ENCODE measurements at regions not wholly inside any gene's neighbourhood (a gene's known extent, or its start where the extent isn't known, plus 50 kb on each side); places are given as distances from the start of the nearest gene placed in this dataset.

GRCh38 chr4:180493299-180493698 lies 1749.9 kb upstream of the TENM3 start:
- TF ChIP-seq POLR2A (IDR thresholded peaks at IDR 0.05; ENCODE audit: low read depth, low read length), result no peak
- TF ChIP-seq TAF1 (IDR thresholded peaks at IDR 0.05; ENCODE audit: borderline replicate concordance, low read depth, low read length), result no peak
- no peak for TF ChIP-seq POLR2AphosphoS5 (IDR thresholded peaks at IDR 0.05; ENCODE audit: low read depth, low read length)
